ENCODE measurements at regions not wholly inside any gene's neighbourhood (a gene's known extent, or its start where the extent isn't known, plus 50 kb on each side); places are given as distances from the start of the nearest gene placed in this dataset.

GRCh38 chr3:67324554-67324953, 326.4 kb downstream of the KBTBD8 start:
- TF ChIP-seq USF1 (IDR thresholded peaks at IDR 0.05) = no peak
- TF ChIP-seq TAF1 (IDR thresholded peaks at IDR 0.05; ENCODE audit: low read depth) = no peak
- TF ChIP-seq EGR1 (IDR thresholded peaks at IDR 0.05) = no peak
- peak; percentile 76 for TF ChIP-seq TEAD4 (IDR thresholded peaks at IDR 0.05)
- no peak for TF ChIP-seq REST (IDR thresholded peaks at IDR 0.05; ENCODE audit: low read depth)
- TF ChIP-seq CEBPB (IDR thresholded peaks at IDR 0.05) = no peak
- peak; percentile 44; the same call in 1 of the 2 replicates for TF ChIP-seq FOXM1 (IDR thresholded peaks at IDR 0.05; ENCODE audit: borderline replicate concordance, low read depth)
- no peak for TF ChIP-seq CREB1 (IDR thresholded peaks at IDR 0.05; ENCODE audit: low read depth)
- no peak for TF ChIP-seq ZBTB7A (IDR thresholded peaks at IDR 0.05; ENCODE audit: low read depth)
- TF ChIP-seq EP300 (IDR thresholded peaks at IDR 0.05; ENCODE audit: borderline replicate concordance) = peak; percentile 65
- TF ChIP-seq NFIC (IDR thresholded peaks at IDR 0.05) = peak; percentile 40; the same call in 1 of the 2 replicates
- no peak for TF ChIP-seq RAD21 (IDR thresholded peaks at IDR 0.05; ENCODE audit: low read depth)
- TF ChIP-seq MAX (IDR thresholded peaks at IDR 0.05) = no peak
- TF ChIP-seq TCF12 (IDR thresholded peaks at IDR 0.05; ENCODE audit: low read depth) = 0 out of 2 replicates have a peak, but pooled peaks have one; percentile 19
- no peak for TF ChIP-seq YY1 (IDR thresholded peaks at IDR 0.05; ENCODE audit: low read depth)

Data from Ishikawa (cell line).